HG03460 (cell line): ENCODE measurements at regions not wholly inside any gene's neighbourhood (a gene's known extent, or its start where the extent isn't known, plus 50 kb on each side); places are given as distances from the start of the nearest gene placed in this dataset.
A peak's percentile ranks its signal among the peaks of the same experiment; 100 is the strongest.

ENCODE experiments used
- ATAC-seq: cut with Tn5 transposase; IDR thresholded peaks from one replicate; pipeline ENCODE4 v1.9.1; 2021; ENCODE audit not compliant: unreplicated experiment

GRCh38 chr5:175765858-175766257 lies 105.5 kb upstream of the CPLX2 start:
- no peak for ATAC-seq

GRCh38 chr5:175766963-175767362 lies 104.4 kb upstream of the CPLX2 start:
- no peak for ATAC-seq

DNA sequence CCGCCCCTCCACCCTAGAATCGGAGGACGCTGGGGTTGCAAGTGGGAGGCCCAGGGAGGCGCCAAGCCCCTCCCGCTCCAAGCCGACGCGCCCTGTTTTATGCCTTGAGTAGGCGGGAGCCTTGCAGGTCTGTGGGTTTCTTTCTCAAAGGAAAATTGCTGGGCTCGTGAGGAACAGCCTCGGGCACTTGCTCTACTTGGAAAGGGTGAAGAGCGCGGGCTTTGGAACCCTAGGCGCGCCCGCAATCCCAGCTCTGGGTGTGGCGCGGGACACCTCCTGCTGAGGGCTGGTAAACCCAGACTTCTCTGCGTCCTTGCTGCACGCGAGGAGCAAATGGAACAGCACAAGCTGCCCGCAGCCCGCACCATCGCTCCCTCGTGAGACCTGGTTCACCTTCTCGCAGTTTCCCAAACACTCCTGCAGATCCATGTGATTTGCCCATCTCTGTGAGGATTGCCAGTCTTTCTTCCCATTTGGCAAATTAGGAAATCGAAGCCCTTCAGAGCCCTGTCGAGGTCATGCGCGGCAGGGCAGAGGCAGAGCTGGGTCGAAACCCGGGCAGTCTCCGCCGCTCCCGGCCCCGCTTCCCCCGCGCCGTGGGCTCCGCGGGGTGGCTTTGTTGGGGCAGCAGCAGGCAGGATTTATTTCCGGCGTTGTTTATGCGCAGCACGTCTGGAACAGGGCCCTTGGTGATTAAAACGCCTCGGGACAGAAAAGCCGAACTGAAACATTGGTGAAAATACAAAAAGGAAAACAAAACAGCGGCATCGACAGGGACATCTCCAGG lies 98.4 kb upstream of the CPLX2 start:
- ATAC-seq = no peak

DNA sequence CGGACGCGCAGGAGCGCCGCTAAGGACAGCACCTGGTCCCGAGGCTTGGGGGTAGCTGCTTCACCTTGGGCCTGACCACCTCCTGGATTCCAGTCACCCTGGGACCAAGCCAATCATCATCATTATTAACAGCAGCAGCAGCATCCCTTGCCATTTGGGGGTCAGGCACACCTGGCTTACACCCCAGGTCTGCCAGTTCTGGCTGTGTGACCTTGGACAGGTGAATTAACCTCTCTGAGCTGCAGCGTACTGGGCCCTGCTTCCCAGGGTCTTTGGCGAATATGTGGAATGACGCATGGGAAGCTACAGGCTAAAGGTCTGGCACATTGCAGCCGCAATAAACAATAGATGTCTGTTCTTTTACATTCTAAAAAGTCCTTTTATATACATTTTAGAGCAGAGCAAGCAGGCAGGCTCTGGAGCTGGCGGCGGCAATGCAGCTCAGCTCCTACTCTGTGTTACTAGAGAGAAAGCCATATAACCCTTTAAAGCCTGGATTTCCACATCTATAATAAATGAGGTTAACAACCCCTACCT lies 97.8 kb upstream of the CPLX2 start:
- ATAC-seq = no peak

GRCh38 chr5:175775416-175775815 lies 96.0 kb upstream of the CPLX2 start:
- ATAC-seq = no peak

GRCh38 chr5:175778951-175779503 lies 92.4 kb upstream of the CPLX2 start:
- ATAC-seq = no peak

DNA sequence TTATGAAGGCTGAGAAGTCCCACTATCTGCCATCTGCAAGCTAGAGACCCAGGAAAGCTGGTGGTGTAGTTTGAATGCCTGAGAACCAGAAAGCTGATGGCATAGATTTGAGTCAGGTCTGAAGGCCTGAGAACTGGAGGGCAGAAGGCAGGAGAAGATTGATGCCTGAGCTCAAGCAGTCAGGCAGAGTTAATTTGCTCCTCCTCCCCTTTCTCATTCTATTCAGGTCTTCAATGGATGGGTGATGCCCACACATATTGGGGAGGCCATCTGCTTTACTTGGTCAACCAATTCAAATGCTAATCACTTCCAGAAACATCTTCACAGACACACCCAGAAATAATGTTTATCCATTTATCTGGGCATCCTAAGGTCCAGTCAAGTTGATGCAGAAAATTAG lies 87.6 kb upstream of the CPLX2 start:
- ATAC-seq = no peak

DNA sequence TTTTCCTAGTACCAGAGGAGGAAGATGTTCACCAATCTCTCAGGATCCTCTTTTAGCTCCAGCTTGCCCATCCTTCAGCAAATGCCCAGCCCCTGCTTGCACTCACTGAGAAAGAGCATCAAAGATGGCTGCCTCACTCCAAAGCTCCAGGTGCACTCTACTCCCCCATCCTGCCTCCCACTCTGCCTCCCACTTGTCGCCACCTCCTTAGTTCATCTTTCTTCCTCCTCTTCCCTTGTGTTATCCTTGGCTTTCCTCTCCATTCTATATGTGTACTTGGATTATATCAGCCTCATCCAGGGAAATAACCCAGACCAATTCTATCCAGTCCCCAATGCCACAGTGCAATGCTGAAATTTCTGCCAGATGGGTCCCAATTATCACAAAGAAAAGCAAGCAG lies 87.1 kb upstream of the CPLX2 start:
- no peak for ATAC-seq

- ATAC-seq = no peak
Measured at GRCh38 chr5:175785681-175786080, 85.7 kb upstream of the CPLX2 start.

DNA sequence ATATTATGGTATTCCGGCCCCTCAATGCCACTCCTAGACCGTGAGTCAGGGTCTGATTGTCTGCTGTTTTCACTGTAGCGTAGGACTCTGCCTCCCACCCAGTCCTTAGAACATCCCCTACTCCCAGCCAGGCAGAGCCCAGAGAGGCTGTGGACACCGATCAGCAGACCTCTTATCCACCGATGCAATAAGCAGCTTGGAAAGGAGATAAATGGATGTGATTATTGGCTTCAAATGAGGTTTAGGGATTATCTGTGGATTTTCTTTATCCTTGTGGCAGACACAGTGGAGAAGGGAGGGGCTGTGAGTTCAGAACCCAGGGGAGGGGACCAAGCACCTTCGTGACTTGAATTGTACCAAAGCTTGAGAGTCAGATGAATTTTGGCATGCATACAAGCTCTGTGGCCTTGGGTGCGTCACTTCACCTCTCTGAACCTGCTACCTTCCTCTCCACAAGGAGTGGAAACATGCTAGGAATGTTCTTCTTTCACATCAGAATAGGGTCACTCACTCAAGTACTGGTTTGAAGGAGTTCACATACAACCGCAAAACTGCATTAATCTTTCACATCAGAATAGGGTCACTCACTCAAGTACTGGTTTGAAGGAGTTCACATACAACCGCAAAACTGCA lies 83.1 kb upstream of the CPLX2 start:
- ATAC-seq = no peak

DNA sequence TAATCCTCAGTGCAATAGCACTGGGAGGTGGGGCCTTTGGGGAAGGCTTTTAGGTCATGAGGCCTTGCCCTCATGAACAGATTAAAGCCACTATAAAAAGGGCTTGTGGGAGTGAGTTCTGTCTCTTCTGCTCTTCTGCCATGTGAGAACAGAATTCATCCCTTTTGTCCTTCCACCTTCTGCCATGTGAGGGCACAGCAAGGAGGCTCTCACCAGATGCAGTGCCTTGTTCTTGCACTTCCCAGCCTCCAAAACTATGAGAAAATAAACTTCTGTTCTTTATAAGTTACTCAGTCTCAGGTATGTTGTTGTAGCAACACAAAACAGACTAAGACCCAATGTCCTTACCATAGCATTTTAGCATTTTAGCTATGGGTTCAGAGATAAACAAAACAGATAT lies 81.7 kb upstream of the CPLX2 start:
- ATAC-seq = no peak

GRCh38 chr5:175790796-175791195 lies 80.6 kb upstream of the CPLX2 start:
- ATAC-seq = no peak

- no peak for ATAC-seq
Measured at GRCh38 chr5:175795959-175796358, 75.4 kb upstream of the CPLX2 start.

DNA sequence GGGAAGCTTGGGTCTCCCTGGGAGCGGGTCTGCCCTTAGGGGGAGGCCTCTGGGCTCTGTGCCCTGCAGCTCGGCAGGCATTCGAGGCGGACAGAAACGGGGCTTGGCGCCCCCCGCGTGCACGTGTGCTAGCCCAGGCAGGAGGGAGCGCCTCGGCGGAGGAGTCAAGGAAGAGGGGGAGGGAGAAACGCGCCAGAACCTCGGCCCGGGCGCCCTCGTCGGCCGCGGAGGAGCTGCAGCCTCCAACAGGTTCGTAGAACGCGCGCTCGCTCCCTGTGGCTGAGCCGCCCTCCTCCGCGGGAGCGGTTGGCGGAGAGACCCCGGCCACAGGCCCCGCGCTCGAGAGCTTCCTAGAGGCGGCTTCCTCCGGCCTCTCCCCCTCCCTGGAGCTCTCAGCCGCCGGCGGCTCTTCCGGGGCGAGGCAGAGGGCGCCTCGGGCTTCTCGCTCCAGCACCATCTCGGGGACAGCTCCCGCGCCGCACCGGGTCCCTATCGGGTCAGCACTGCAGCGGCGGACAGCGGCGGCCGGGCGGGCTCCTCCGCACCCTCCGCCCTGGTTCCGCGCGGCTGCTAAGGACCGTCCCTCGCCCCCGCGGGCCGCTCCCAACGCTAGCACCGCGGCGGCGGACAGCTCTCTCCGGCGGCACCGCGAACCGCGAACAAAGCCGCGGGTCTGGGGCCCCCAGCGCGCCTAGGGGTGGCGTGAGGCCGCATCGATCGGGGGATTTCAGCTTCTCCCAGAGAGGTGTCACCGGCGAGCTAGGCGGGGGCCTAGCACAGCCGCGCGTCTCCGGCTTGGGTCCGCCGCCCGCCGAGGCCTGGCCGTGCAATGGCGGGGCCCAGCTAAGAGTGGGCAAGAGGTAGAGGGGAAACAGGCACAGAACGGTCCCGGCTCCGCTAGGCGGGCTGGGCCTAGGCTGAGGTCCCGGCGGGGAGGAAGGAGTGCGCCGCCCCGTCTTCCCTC lies 74.6 kb upstream of the CPLX2 start:
- peak; percentile 73 for ATAC-seq

GRCh38 chr5:175797521-175798038 lies 73.8 kb upstream of the CPLX2 start:
- no peak for ATAC-seq

- no peak for ATAC-seq
Measured at GRCh38 chr5:175798626-175799025, 72.8 kb upstream of the CPLX2 start.

DNA sequence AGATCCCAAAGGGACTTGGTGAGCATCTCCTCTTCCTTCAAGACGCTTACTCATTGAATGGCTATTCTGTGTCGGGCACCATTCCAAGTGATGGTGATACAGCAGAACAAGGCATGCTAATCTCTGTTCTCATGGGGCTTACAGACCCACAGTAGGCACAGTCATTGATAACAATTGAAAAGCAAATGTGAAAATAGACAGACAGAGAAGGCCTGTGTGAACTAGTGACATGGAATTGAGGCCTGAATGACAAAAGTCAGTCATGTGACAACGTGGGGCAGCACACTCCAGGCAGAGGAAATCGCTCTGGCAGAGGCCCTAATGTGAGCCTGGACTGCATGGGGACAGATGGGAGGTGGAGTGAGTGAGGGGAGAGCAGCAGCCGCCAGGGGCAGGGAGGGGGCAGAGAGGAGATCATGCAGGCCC lies 70.7 kb upstream of the CPLX2 start:
- ATAC-seq = no peak

DNA sequence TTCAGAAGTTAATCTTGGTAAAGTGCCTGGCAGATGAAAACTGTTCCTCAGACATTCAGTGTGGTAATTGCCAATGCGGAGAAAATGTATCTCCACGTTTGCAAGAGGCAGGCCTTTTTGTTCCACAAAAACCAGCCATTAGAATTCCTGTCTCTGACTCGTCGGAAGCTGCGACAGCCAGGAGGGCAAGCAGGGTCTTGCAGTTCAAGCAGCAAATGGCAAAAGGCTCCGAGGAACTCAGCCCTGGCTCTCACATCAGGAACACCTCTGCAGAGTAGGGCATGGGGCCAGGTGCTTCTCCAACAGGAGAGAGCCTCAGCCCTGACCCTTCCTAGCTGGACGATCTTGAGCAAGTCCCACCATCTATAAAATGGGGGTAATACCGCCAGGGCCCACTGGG lies 69.0 kb upstream of the CPLX2 start:
- no peak for ATAC-seq

DNA sequence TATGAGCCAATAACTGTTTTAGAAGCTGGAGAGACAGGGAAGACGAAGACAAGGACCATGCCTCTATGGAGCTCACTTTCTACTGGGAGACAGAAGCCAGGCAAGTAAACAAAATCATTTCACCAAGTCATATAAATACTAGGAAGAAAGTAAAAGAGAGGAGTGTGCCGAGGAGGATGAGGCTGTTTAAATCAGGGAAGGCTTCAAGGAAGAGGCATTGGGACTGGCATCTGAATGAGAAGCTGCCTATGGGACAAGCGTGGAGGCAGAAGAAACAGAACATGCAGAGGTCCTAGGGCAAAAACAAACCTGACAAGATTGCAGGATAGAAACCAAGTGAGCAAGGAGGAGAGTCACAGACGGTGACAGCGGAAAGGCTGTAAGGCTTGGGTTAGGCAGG lies 68.1 kb upstream of the CPLX2 start:
- ATAC-seq = no peak

GRCh38 chr5:175803736-175804454 lies 67.5 kb upstream of the CPLX2 start:
- ATAC-seq = no peak
